ENCODE measurements at regions not wholly inside any gene's neighbourhood (a gene's known extent, or its start where the extent isn't known, plus 50 kb on each side); places are given as distances from the start of the nearest gene placed in this dataset.

GRCh38 chr6:158920311-158920905 lies 79.6 kb downstream of the RSPH3 start:
- H3K27ac ChIP-seq: no peak overlapping the region
- ATAC-seq (no peak), DNase-seq (no peak)
- H3K4me3 ChIP-seq: no peak overlapping the region
- no peaks in the 10 kb centered on the region for H3K9me3 ChIP-seq
- H3K36me3 ChIP-seq: no peaks in the 10 kb centered on the region
- no peaks in the 10 kb centered on the region for H3K27me3 ChIP-seq
- intact Hi-C loops (cut with DNase I): no loop called here
- H3K4me1 ChIP-seq: no peaks in the 10 kb centered on the region
- TF ChIP-seq CTCF (IDR thresholded peaks at IDR 0.05): no peak

GRCh38 chr6:158919865-158920264 lies 80.1 kb downstream of the RSPH3 start:
- Histone ChIP-seq H3K4me1 (no peaks in the 10 kb centered on the region), H3K27ac (no peak overlapping the region), H3K27me3 (no peaks in the 10 kb centered on the region), H3K36me3 (no peaks in the 10 kb centered on the region), H3K9me3 (no peaks in the 10 kb centered on the region), H3K4me3 (no peak overlapping the region)
- no peak for DNase-seq
- TF ChIP-seq CTCF (IDR thresholded peaks at IDR 0.05): no peak
- ATAC-seq: peak; percentile 41
- intact Hi-C loops (cut with DNase I): no loop called here

- Histone ChIP-seq H3K27me3 (no peaks in the 10 kb centered on the region), H3K27ac (no peak overlapping the region), H3K4me1 (peaks cover 4 to 7% of the 10 kb centered on the region in 2 donors), H3K9me3 (no peaks in the 10 kb centered on the region), H3K36me3 (no peaks in the 10 kb centered on the region), H3K4me3 (no peak overlapping the region)
- ATAC-seq (no peak), DNase-seq (peak in 1 of 4 donors; percentile 24)
- no peak for TF ChIP-seq CTCF (IDR thresholded peaks at IDR 0.05)
- intact Hi-C loops (cut with DNase I): no loop called here
Measured at GRCh38 chr6:158916617-158917016, 83.4 kb downstream of the RSPH3 start.

- no peaks in the 10 kb centered on the region for H3K36me3 ChIP-seq
- H3K4me3 ChIP-seq: no peak overlapping the region
- no peaks in the 10 kb centered on the region for H3K27me3 ChIP-seq
- DNase-seq (no peak), ATAC-seq (no peak)
- intact Hi-C loops (cut with DNase I): no loop called here
- no peaks in the 10 kb centered on the region for H3K9me3 ChIP-seq
- TF ChIP-seq CTCF (IDR thresholded peaks at IDR 0.05): no peak
- H3K27ac ChIP-seq: no peak overlapping the region
- H3K4me1 ChIP-seq: peaks cover 4 to 14% of the 10 kb centered on the region in 2 donors
Measured at GRCh38 chr6:158914923-158915322, 85.1 kb downstream of the RSPH3 start.

- no peaks in the 10 kb centered on the region for H3K36me3 ChIP-seq
- ATAC-seq (no peak), DNase-seq (no peak)
- H3K27ac ChIP-seq: no peak overlapping the region
- intact Hi-C loops (cut with DNase I): no loop called here
- peaks cover 4 to 14% of the 10 kb centered on the region in 2 donors for H3K4me1 ChIP-seq
- no peaks in the 10 kb centered on the region for H3K9me3 ChIP-seq
- H3K27me3 ChIP-seq: no peaks in the 10 kb centered on the region
- H3K4me3 ChIP-seq: no peak overlapping the region
- no peak for TF ChIP-seq CTCF (IDR thresholded peaks at IDR 0.05)
Measured at GRCh38 chr6:158913580-158913979, 86.4 kb downstream of the RSPH3 start.

Measured in left lung (tissue), 4 donors.